HG03457 (cell line): ENCODE measurements at regions not wholly inside any gene's neighbourhood (a gene's known extent, or its start where the extent isn't known, plus 50 kb on each side); places are given as distances from the start of the nearest gene placed in this dataset.

Experiments
- ATAC-seq: cut with Tn5 transposase; IDR thresholded peaks from one replicate; pipeline ENCODE4 v1.9.1; 2021; ENCODE audit warnings: moderate number of reproducible peaks; ENCODE audit not compliant: unreplicated experiment

- no peak for ATAC-seq
These were observed 65.0 kb upstream of the POU2AF1 start for GRCh38 chr11:111444040-111444439.

DNA sequence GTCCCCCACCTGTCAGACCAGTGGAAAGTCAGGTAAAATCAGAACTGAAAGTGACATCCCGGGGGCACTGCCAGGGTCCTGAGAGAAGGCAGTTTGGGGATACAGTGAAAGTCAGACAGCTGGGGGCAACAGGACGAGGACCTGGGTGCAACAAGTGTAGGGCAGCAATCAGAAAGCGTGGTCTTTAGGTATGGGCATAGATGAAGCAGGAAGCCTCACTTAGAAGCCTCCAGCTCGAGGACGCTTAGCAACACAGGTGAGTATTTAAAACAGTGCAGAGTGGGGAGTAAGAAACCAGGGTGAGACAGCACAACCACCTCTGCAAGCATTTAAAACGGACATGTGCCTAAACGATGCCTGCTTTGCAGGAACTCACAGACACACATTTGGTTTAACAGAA is 64.6 kb upstream of the POU2AF1 start:
- no peak for ATAC-seq

- ATAC-seq = no peak
These were observed 64.0 kb upstream of the POU2AF1 start for GRCh38 chr11:111443032-111443431.

GRCh38 chr11:111441443-111441842 is 62.4 kb upstream of the POU2AF1 start:
- no peak for ATAC-seq

DNA sequence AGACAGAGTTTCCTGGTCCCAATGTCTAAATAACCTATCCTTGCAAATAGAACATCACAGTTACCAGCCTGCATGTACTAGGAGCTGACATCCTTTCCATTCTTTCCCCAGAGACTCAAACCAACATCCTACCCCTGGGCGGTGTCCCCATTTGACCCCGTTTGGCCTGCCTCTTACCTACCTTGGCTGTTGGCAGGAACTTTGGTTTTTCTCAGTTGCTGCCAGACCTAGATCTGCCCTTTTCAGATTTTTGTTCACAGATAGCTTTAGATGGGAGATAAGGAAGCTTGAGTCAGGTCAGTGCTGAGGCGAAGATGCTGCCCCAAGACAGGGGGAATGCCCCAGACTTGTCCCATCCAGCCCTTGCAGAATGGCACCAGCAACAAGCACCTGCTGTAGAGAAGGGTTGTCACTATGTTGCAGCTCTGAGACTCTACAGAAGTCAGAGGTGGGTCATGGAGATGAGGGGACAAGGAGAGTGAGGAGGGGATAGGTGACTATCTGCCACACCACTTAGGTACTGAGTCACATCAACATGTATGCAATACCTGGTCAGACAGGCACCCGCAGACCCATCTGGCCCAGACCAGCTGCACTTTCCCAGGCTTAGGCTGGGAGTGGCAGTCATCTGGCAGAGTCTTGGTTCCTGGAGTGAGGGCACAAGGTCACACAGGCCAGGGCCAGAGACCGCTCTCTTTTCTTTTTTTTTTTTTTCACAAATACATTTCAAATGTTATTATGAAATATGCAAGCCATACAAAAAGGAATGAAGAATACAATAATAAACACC is 61.5 kb upstream of the POU2AF1 start:
- no peak for ATAC-seq

GRCh38 chr11:111439901-111440300 is 60.8 kb upstream of the POU2AF1 start:
- ATAC-seq = no peak

- no peak for ATAC-seq
These were observed 59.9 kb upstream of the POU2AF1 start for GRCh38 chr11:111438846-111439520.

- no peak for ATAC-seq
These were observed 59.1 kb upstream of the POU2AF1 start for GRCh38 chr11:111438168-111438567.

DNA sequence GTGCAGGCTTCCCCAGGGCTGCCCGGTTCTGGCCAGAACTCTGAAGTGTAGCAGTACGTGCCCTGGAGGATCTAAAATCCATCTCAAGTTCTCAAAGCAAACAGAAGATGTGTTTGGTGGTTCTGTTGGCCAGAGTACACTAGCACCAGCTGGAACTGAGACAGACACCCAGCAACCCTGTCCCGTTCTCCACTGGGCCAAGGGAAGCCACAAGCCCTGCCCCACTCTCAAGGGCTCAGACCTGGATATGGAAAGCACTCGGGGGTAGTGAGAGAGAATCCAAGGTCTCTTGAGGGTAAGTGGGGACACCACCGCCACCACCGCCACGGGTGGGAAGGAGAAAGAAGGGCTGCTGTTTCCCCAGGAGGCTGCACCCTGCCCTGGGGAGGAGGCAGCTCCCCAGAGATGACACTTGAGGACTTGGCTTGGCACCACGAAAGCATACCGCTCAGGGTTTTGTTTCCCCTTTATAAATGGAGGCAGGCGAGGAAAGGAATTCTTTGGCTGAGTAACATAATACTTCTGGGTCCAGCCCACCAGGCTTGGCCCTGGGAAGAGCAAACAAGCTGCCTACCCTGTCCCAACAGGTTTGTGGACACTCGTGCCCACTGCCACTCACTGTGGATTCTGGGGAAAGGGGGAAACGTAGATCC is 56.1 kb upstream of the POU2AF1 start:
- no peak for ATAC-seq

DNA sequence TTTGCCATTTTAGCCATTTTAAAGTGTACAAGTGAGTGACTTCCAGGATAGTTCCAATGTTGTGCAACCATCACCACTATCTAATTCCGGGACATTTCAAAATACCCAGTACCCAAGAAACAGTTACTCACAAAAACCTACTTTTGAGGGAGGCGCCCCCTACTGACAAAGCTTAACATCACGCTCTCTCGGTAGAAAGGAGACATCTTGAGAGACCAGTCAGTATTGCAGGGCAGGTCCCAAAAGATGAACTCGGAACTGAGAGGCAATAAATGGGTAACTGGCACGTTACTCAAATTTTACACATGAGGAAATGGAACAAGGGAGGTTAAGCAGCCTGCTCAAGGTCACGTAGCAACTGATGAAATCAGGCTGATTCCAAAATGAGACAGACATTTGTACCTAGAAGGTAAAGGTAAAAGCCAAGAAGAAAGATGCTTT is 50.0 kb upstream of the POU2AF1 start:
- peak; percentile 67 for ATAC-seq
